ENCODE measurements at regions not wholly inside any gene's neighbourhood (a gene's known extent, or its start where the extent isn't known, plus 50 kb on each side); places are given as distances from the start of the nearest gene placed in this dataset.

- TF ChIP-seq ATF2 (IDR thresholded peaks at IDR 0.05; ENCODE audit: low read length) (no peak), BRCA1 (IDR thresholded peaks at IDR 0.05; ENCODE audit: low read depth, low read length) (no peak), POLR2A (IDR thresholded peaks at IDR 0.05; ENCODE audit: control extremely low read depth in 1 of 2, low read depth in 2 of 2, low read length in 2 of 2) (no peak), ZNF274 (IDR thresholded peaks at IDR 0.05; ENCODE audit: borderline replicate concordance, extremely low read depth, low read length) (no peak), SAP30 (IDR thresholded peaks at IDR 0.05; ENCODE audit: insufficient read depth, insufficient replicate concordance, low read length) (no peak), HDAC6 (IDR thresholded peaks at IDR 0.05; ENCODE audit: low read depth, low read length) (no peak), JUND (IDR thresholded peaks at IDR 0.05; ENCODE audit: low read length) (no peak), TAF7 (optimal IDR thresholded peaks at IDR 0.05; ENCODE audit: borderline replicate concordance, low read depth, low read length) (no peak), TBP (IDR thresholded peaks at IDR 0.05; ENCODE audit: low read depth, low read length) (no peak)
These were observed 1193.9 kb upstream of the CELF4 start (continued) for GRCh38 chr18:38759457-38759856.

Measured in H1 (cell line).